ENCODE measurements at regions not wholly inside any gene's neighbourhood (a gene's known extent, or its start where the extent isn't known, plus 50 kb on each side); places are given as distances from the start of the nearest gene placed in this dataset.

DNA sequence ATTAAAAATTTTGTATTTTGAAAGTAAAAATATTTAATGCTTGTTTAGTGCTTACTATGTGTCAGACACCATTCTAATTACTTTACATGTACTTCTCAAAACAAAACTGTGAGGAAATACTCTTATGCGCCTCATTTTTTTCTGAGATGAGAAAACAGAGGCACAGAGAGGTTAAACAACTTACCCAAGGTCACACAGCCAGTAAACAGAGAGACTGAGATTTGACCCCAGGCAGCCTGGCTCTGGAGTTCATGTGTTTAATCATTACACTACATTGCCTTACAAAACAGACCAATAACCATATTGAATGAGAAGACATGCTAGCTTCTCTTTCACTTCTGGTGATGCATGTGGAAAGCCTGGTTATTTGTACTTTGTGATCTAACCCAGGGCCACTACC, 86.3 kb downstream of the IGSF1 start:
- CTCF ChIA-PET, result no interaction called here
- H3K4me1 ChIP-seq, result no peaks in the 10 kb centered on the region
- 87% methylated on average over 1 of the region's 1 CpG for WGBS (ENCODE audit: missing lambda C conversion rate)
- FAIRE-seq, result no peak
- POLR2A ChIA-PET, result no interaction called here
- no peak overlapping the region for H3K4me2 ChIP-seq
- H3K27ac ChIP-seq, result no peak overlapping the region
- H3K9me3 ChIP-seq, result no peaks in the 10 kb centered on the region
- TF ChIP-seq RARB (CRISPR knock-in tag; IDR thresholded peaks at IDR 0.05), result no peak
- TF ChIP-seq, protein P1, sequence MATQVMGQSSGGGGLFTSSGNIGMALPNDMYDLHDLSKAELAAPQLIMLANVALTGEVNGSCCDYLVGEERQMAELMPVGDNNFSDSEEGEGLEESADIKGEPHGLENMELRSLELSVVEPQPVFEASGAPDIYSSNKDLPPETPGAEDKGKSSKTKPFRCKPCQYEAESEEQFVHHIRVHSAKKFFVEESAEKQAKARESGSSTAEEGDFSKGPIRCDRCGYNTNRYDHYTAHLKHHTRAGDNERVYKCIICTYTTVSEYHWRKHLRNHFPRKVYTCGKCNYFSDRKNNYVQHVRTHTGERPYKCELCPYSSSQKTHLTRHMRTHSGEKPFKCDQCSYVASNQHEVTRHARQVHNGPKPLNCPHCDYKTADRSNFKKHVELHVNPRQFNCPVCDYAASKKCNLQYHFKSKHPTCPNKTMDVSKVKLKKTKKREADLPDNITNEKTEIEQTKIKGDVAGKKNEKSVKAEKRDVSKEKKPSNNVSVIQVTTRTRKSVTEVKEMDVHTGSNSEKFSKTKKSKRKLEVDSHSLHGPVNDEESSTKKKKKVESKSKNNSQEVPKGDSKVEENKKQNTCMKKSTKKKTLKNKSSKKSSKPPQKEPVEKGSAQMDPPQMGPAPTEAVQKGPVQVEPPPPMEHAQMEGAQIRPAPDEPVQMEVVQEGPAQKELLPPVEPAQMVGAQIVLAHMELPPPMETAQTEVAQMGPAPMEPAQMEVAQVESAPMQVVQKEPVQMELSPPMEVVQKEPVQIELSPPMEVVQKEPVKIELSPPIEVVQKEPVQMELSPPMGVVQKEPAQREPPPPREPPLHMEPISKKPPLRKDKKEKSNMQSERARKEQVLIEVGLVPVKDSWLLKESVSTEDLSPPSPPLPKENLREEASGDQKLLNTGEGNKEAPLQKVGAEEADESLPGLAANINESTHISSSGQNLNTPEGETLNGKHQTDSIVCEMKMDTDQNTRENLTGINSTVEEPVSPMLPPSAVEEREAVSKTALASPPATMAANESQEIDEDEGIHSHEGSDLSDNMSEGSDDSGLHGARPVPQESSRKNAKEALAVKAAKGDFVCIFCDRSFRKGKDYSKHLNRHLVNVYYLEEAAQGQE (IDR thresholded peaks at IDR 0.05), result no peak
- TF ChIP-seq KDM1A (IDR thresholded peaks at IDR 0.05; ENCODE audit: low read depth), result no peak
- no peak for TF ChIP-seq BHLHE40 (IDR thresholded peaks at IDR 0.05; ENCODE audit: low read depth, low read length)
- TF ChIP-seq HDAC2 (IDR thresholded peaks at IDR 0.05), result no peak
- ATAC-seq, result no peak
- no peak overlapping the region for H3K4me3 ChIP-seq
- DNase-seq (ENCODE audit: low read depth in 1 of 2, low spot score in 1 of 2), result no peak

DNA sequence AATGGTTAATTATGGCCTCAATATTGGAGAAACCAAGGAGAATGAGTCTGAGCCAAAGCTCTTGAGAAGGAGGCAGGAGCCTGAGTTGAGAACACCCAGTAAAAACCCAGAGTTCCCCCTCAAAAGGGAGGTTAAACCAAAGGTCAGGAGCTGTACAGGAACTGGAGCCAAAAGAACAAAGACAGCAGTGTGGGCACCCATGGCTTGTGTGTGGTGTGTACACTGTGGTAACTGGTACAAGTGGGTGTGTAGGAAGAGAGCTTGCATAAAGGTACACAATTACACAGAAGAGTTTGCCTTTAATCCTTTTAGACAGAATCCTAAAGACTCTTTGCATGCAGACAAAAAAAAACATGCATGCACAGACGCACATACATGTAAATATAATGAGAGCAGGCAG, 87.1 kb downstream of the IGSF1 start:
- DNase-seq (ENCODE audit: low read depth in 1 of 2, low spot score in 1 of 2) (no peak), FAIRE-seq (no peak), ATAC-seq (no peak)
- WGBS (ENCODE audit: missing lambda C conversion rate), result 0% methylated on average over 1 of the region's 1 CpG
- ChIA-PET POLR2A (no interaction called here), CTCF (interaction anchor here (0.8 kb wide), 1 partner anchor 209 kb away, joined by 3 read pairs; no protein-coding TSS in a partner anchor)
- H3K4me2 ChIP-seq, result no peak overlapping the region
- H3K9me3 ChIP-seq, result no peaks in the 10 kb centered on the region
- no peak overlapping the region for H3K4me3 ChIP-seq
- no peak overlapping the region for H3K27ac ChIP-seq
- no peaks in the 10 kb centered on the region for H3K4me1 ChIP-seq
- TF ChIP-seq MAZ (IDR thresholded peaks at IDR 0.05; ENCODE audit: borderline replicate concordance, low read depth, low read length) (no peak), EP300 (IDR thresholded peaks at IDR 0.05) (no peak), KDM5A (IDR thresholded peaks at IDR 0.05) (no peak), RARB (CRISPR knock-in tag; IDR thresholded peaks at IDR 0.05) (no peak), SMC3 (IDR thresholded peaks at IDR 0.05) (no peak)
- TF ChIP-seq, protein P1 (IDR thresholded peaks at IDR 0.05), result no peak

DNA sequence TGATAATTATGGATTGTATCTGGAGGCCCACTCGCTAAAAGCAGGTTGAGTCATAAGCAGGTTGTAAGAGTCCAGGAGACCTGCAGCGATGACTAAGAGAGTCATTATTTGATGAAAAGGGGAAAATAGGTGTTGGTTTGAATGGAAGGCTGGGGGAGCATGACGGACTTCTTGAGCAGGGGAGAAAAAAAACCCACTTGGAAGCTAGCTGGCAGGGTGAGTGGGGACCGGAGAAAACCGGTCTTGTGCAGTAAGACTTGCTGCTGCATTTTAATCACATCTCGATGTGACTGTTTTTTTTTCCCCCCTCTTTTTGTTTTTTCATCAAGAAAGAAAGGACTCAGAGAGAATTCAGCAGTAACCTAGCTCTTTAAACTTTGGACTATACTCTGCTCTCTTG, 90.0 kb downstream of the IGSF1 start:
- Histone ChIP-seq H3K4me3 (no peak overlapping the region), H3K4me1 (no peaks in the 10 kb centered on the region), H3K4me2 (no peak overlapping the region), H3K27ac (no peak overlapping the region), H3K9me3 (no peaks in the 10 kb centered on the region)
- FAIRE-seq (peak; percentile 67), ATAC-seq (no peak), DNase-seq (ENCODE audit: low read depth in 1 of 2, low spot score in 1 of 2) (no peak)
- ChIA-PET POLR2A (no interaction called here), CTCF (no interaction called here)
- WGBS (ENCODE audit: missing lambda C conversion rate), result 39% methylated on average over 6 of the region's 6 CpGs
- no peak for TF ChIP-seq POLR2A (IDR thresholded peaks at IDR 0.05; ENCODE audit: low read length)
- TF ChIP-seq NFE2L2 (conservative IDR thresholded peaks at IDR 0.05; ENCODE audit: low read length), result no peak
- TF ChIP-seq RARB (CRISPR knock-in tag; IDR thresholded peaks at IDR 0.05), result no peak
- no peak for TF ChIP-seq CBX2 (IDR thresholded peaks at IDR 0.05; ENCODE audit: borderline replicate concordance, low read depth)
- TF ChIP-seq PHF8 (IDR thresholded peaks at IDR 0.05; ENCODE audit: borderline replicate concordance, low read depth), result no peak
- TF ChIP-seq ZC3H11A (IDR thresholded peaks at IDR 0.05), result no peak
- TF ChIP-seq, protein P2, sequence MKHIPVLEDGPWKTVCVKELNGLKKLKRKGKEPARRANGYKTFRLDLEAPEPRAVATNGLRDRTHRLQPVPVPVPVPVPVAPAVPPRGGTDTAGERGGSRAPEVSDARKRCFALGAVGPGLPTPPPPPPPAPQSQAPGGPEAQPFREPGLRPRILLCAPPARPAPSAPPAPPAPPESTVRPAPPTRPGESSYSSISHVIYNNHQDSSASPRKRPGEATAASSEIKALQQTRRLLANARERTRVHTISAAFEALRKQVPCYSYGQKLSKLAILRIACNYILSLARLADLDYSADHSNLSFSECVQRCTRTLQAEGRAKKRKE (CRISPR knock-in tag; IDR thresholded peaks at IDR 0.05; ENCODE audit: low read depth), result no peak
- no peak for TF ChIP-seq ZSCAN20 (CRISPR knock-in tag; IDR thresholded peaks at IDR 0.05)
- TF ChIP-seq ZNF302 (CRISPR knock-in tag; IDR thresholded peaks at IDR 0.05), result no peak
- TF ChIP-seq JUNB (IDR thresholded peaks at IDR 0.05), result no peak
- TF ChIP-seq, protein P3, sequence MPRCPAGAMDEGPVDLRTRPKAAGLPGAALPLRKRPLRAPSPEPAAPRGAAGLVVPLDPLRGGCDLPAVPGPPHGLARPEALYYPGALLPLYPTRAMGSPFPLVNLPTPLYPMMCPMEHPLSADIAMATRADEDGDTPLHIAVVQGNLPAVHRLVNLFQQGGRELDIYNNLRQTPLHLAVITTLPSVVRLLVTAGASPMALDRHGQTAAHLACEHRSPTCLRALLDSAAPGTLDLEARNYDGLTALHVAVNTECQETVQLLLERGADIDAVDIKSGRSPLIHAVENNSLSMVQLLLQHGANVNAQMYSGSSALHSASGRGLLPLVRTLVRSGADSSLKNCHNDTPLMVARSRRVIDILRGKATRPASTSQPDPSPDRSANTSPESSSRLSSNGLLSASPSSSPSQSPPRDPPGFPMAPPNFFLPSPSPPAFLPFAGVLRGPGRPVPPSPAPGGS (IDR thresholded peaks at IDR 0.05), result no peak
- TF ChIP-seq, protein P4, sequence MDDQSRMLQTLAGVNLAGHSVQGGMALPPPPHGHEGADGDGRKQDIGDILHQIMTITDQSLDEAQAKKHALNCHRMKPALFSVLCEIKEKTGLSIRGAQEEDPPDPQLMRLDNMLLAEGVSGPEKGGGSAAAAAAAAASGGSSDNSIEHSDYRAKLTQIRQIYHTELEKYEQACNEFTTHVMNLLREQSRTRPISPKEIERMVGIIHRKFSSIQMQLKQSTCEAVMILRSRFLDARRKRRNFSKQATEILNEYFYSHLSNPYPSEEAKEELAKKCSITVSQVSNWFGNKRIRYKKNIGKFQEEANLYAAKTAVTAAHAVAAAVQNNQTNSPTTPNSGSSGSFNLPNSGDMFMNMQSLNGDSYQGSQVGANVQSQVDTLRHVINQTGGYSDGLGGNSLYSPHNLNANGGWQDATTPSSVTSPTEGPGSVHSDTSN (IDR thresholded peaks at IDR 0.05), result no peak
- TF ChIP-seq, protein P5, sequence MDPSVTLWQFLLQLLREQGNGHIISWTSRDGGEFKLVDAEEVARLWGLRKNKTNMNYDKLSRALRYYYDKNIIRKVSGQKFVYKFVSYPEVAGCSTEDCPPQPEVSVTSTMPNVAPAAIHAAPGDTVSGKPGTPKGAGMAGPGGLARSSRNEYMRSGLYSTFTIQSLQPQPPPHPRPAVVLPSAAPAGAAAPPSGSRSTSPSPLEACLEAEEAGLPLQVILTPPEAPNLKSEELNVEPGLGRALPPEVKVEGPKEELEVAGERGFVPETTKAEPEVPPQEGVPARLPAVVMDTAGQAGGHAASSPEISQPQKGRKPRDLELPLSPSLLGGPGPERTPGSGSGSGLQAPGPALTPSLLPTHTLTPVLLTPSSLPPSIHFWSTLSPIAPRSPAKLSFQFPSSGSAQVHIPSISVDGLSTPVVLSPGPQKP (IDR thresholded peaks at IDR 0.05; ENCODE audit: low read depth, low read length), result no peak
- TF ChIP-seq EP300 (IDR thresholded peaks at IDR 0.05), result no peak
- TF ChIP-seq SREBF2 (IDR thresholded peaks at IDR 0.05), result no peak
- TF ChIP-seq MYC (IDR thresholded peaks at IDR 0.05; ENCODE audit: borderline replicate concordance, low read length), result no peak

Data from A549 (cell line).